ENCODE measurements at regions not wholly inside any gene's neighbourhood (a gene's known extent, or its start where the extent isn't known, plus 50 kb on each side); places are given as distances from the start of the nearest gene placed in this dataset.

GRCh38 chr7:33753881-33754525, 151.3 kb upstream of the BMPER start:
- TF ChIP-seq TARDBP (IDR thresholded peaks at IDR 0.05) (no peak), ZNF384 (IDR thresholded peaks at IDR 0.05) (no peak), SP1 (IDR thresholded peaks at IDR 0.05) (no peak), L3MBTL2 (conservative IDR thresholded peaks at IDR 0.05) (no peak), ELF4 (IDR thresholded peaks at IDR 0.05) (no peak), FOXM1 (IDR thresholded peaks at IDR 0.05; ENCODE audit: borderline replicate concordance) (no peak), FOXA1 (IDR thresholded peaks at IDR 0.05) (no peak), NFRKB (IDR thresholded peaks at IDR 0.05) (no peak), BHLHE40 (IDR thresholded peaks at IDR 0.05; ENCODE audit: borderline replicate concordance) (no peak), HDGF (IDR thresholded peaks at IDR 0.05; ENCODE audit: borderline replicate concordance) (no peak), FOXK2 (IDR thresholded peaks at IDR 0.05) (no peak), SUZ12 (IDR thresholded peaks at IDR 0.05) (no peak), PKNOX1 (IDR thresholded peaks at IDR 0.05) (no peak), CTBP1 (IDR thresholded peaks at IDR 0.05; ENCODE audit: borderline replicate concordance) (no peak)
